Adrenal gland (tissue), 5 donors: ENCODE measurements at regions not wholly inside any gene's neighbourhood (a gene's known extent, or its start where the extent isn't known, plus 50 kb on each side); places are given as distances from the start of the nearest gene placed in this dataset.

Experiments
- POLR2A ChIP-seq, 2 donors: fragments of 450-650 bp; IDR thresholded peaks; one replicate each; pipeline ENCODE4 v1.6.1; 2017; ENCODE audit warnings: antibody characterized with exemption in 2 of 2, mild to moderate bottlenecking in 2 of 2, moderate library complexity in 1 of 2
- TF ChIP-seq, protein P1 (sequence below), 6 experiments: fragments of 450-650 bp in 4 of 6; fragments of 200-600 bp in 2 of 6; sonication (generic) in 1 of 6; IDR thresholded peaks; 1 replicate in 5 of 6; 2 replicates in 1 of 6; pipeline versions ENCODE4 v1.5.1 to v1.8.0; 2016 to 2021; ENCODE audit warnings: antibody characterized with exemption in 6 of 6, mild to moderate bottlenecking in 2 of 6, moderate library complexity in 1 of 6
- donor health status: DM: no; HTN: no; CAD: no.

- TF ChIP-seq POLR2A (IDR thresholded peaks at IDR 0.05), result no peak
- TF ChIP-seq, protein P1, sequence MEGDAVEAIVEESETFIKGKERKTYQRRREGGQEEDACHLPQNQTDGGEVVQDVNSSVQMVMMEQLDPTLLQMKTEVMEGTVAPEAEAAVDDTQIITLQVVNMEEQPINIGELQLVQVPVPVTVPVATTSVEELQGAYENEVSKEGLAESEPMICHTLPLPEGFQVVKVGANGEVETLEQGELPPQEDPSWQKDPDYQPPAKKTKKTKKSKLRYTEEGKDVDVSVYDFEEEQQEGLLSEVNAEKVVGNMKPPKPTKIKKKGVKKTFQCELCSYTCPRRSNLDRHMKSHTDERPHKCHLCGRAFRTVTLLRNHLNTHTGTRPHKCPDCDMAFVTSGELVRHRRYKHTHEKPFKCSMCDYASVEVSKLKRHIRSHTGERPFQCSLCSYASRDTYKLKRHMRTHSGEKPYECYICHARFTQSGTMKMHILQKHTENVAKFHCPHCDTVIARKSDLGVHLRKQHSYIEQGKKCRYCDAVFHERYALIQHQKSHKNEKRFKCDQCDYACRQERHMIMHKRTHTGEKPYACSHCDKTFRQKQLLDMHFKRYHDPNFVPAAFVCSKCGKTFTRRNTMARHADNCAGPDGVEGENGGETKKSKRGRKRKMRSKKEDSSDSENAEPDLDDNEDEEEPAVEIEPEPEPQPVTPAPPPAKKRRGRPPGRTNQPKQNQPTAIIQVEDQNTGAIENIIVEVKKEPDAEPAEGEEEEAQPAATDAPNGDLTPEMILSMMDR (IDR thresholded peaks at IDR 0.05), result no peak
Observed at GRCh38 chr9:86721226-86721781, 226.0 kb downstream of the GAS1 start.
